Activated CD4-positive, alpha-beta memory T cell treated with anti-CD3 and anti-CD28 coated beads for 36 hours (primary cell): ENCODE measurements at regions not wholly inside any gene's neighbourhood (a gene's known extent, or its start where the extent isn't known, plus 50 kb on each side); places are given as distances from the start of the nearest gene placed in this dataset.

Experiments used
- CTCF ChIA-PET: fragments of 350-600 bp; sonication (Branson Sonifier 250); formaldehyde crosslinking; loops from one replicate; lab custom pipeline; 2021; ENCODE audit warnings: antibody characterized with exemption, inconsistent platforms; lab: Charles Lee
- POLR2A ChIA-PET: fragments of 350-600 bp; sonication (Branson Sonifier 250); formaldehyde crosslinking; loops from one replicate; lab custom pipeline; 2021; ENCODE audit warnings: antibody characterized with exemption; lab: Charles Lee
- DNase-seq: peaks from one replicate; pipeline ENCODE4 v3.0.0-alpha.2; 2020
- H3K27ac Mint-ChIP-seq: one replicate; pipeline ENCODE4 v1.8.0; 2021; ENCODE audit warnings: mixed read lengths
- H3K27me3 Mint-ChIP-seq: one replicate; pipeline ENCODE4 v1.8.0; 2021; ENCODE audit warnings: mixed read lengths
- H3K36me3 Mint-ChIP-seq: one replicate; pipeline ENCODE4 v1.8.0; 2021; ENCODE audit warnings: mixed read lengths
- H3K4me1 Mint-ChIP-seq: one replicate; pipeline ENCODE4 v1.8.0; 2021; ENCODE audit warnings: low read depth, mixed read lengths
- H3K4me3 Mint-ChIP-seq: one replicate; pipeline ENCODE4 v1.8.0; 2021; ENCODE audit warnings: mild to moderate bottlenecking, mixed read lengths
- H3K9me3 Mint-ChIP-seq: one replicate; pipeline ENCODE4 v1.8.0; 2021; ENCODE audit warnings: mixed read lengths
- intact Hi-C: fragments of 100-400 bp; cut with micrococcal nuclease; formaldehyde crosslinking; loops from one replicate; pipeline ENCODE4 v1.15.1; 2023

- DNase-seq: no peak
- H3K36me3 Mint-ChIP-seq: no peaks in the 10 kb centered on the region
- intact Hi-C loops: no loop called here
- H3K27me3 Mint-ChIP-seq: peaks cover 16% of the 10 kb centered on the region
- H3K4me3 Mint-ChIP-seq: no peak overlapping the region
- H3K9me3 Mint-ChIP-seq: no peaks in the 10 kb centered on the region
- ChIA-PET CTCF (interaction anchor here (1.5 to 10.6 kb wide), 2 partner anchors 10 to 250 kb away, joined by 5 to 138 read pairs; no protein-coding TSS in a partner anchor), POLR2A (no interaction called here)
- no peaks in the 10 kb centered on the region for H3K4me1 Mint-ChIP-seq
- no peak overlapping the region for H3K27ac Mint-ChIP-seq
Observed at GRCh38 chr12:29067430-29067829, 81.6 kb upstream of the FAR2 start.

- H3K36me3 Mint-ChIP-seq: no peaks in the 10 kb centered on the region
- ChIA-PET CTCF (interaction anchor here (10.6 kb wide), 1 partner anchor 247 kb away, joined by 138 read pairs; no protein-coding TSS in a partner anchor), POLR2A (no interaction called here)
- H3K4me1 Mint-ChIP-seq: no peaks in the 10 kb centered on the region
- H3K27me3 Mint-ChIP-seq: peaks cover 24% of the 10 kb centered on the region
- no peak for DNase-seq
- no peak overlapping the region for H3K4me3 Mint-ChIP-seq
- intact Hi-C loops: no loop called here
- no peaks in the 10 kb centered on the region for H3K9me3 Mint-ChIP-seq
- H3K27ac Mint-ChIP-seq: no peak overlapping the region
Observed at GRCh38 chr12:29070309-29070708, 78.8 kb upstream of the FAR2 start.

- Mint-ChIP-seq H3K4me1 (no peaks in the 10 kb centered on the region), H3K36me3 (no peaks in the 10 kb centered on the region), H3K27me3 (peaks cover 21% of the 10 kb centered on the region), H3K4me3 (no peak overlapping the region), H3K27ac (no peak overlapping the region), H3K9me3 (no peaks in the 10 kb centered on the region)
- intact Hi-C loops: no loop called here
- no peak for DNase-seq
- ChIA-PET POLR2A (no interaction called here), CTCF (interaction anchor here (10.6 kb wide), 1 partner anchor 247 kb away, joined by 138 read pairs; no protein-coding TSS in a partner anchor)
Observed at GRCh38 chr12:29071099-29071498, 78.0 kb upstream of the FAR2 start.

- Mint-ChIP-seq H3K4me1 (no peaks in the 10 kb centered on the region), H3K27ac (no peak overlapping the region), H3K9me3 (no peaks in the 10 kb centered on the region), H3K27me3 (peaks cover 25% of the 10 kb centered on the region), H3K36me3 (no peaks in the 10 kb centered on the region), H3K4me3 (no peak overlapping the region)
- ChIA-PET POLR2A (no interaction called here), CTCF (interaction anchor here (0.9 to 10.6 kb wide), 11 partner anchors 9 to 245 kb away, joined by 3 to 138 read pairs (median 5); no protein-coding TSS in a partner anchor)
- no peak for DNase-seq
- intact Hi-C loops: loop anchor here (1.0 kb wide), 2 partner anchors 10 to 246 kb away; no protein-coding TSS in a partner anchor
Observed at GRCh38 chr12:29072631-29073030, 76.4 kb upstream of the FAR2 start.

GRCh38 chr12:29073631-29074239, 75.3 kb upstream of the FAR2 start:
- POLR2A ChIA-PET: no interaction called here
- Mint-ChIP-seq H3K4me3 (no peak overlapping the region), H3K36me3 (no peaks in the 10 kb centered on the region), H3K9me3 (no peaks in the 10 kb centered on the region), H3K27ac (no peak overlapping the region), H3K27me3 (peaks cover 21% of the 10 kb centered on the region), H3K4me1 (no peaks in the 10 kb centered on the region)
- intact Hi-C loops: loop anchor here (1.0 kb wide), 2 partner anchors 9 to 245 kb away; no protein-coding TSS in a partner anchor
- CTCF ChIA-PET: interaction anchor here (0.6 to 10.6 kb wide), 11 partner anchors 9 to 244 kb away, joined by 3 to 138 read pairs (median 5); no protein-coding TSS in a partner anchor
- DNase-seq: no peak

- no peak for DNase-seq
- intact Hi-C loops: loop anchor here (5.0 to 10.0 kb wide), 2 partner anchors 434 to 1259 kb away; no protein-coding TSS in a partner anchor
- Mint-ChIP-seq H3K36me3 (no peaks in the 10 kb centered on the region), H3K4me3 (no peak overlapping the region), H3K9me3 (no peaks in the 10 kb centered on the region), H3K27me3 (peaks cover 23% of the 10 kb centered on the region), H3K4me1 (peaks cover 16% of the 10 kb centered on the region), H3K27ac (no peak overlapping the region)
- ChIA-PET CTCF (interaction anchor here (1.4 kb wide), 1 partner anchor 8 kb away, joined by 4 read pairs; no protein-coding TSS in a partner anchor), POLR2A (no interaction called here)
Observed at GRCh38 chr12:29081101-29081500, 68.0 kb upstream of the FAR2 start.

GRCh38 chr12:29082522-29082921, 66.6 kb upstream of the FAR2 start:
- Mint-ChIP-seq H3K36me3 (no peaks in the 10 kb centered on the region), H3K4me3 (no peak overlapping the region), H3K27ac (peak overlapping the region; percentile 40), H3K9me3 (no peaks in the 10 kb centered on the region), H3K27me3 (peaks cover 25% of the 10 kb centered on the region), H3K4me1 (peaks cover 16% of the 10 kb centered on the region)
- DNase-seq: no peak
- CTCF ChIA-PET: interaction anchor here (1.5 to 1.9 kb wide), 2 partner anchors 10 to 235 kb away, joined by 10 read pairs; no protein-coding TSS in a partner anchor
- POLR2A ChIA-PET: interaction anchor here (1.0 kb wide), 1 partner anchor 21 kb away, joined by 5 read pairs; no protein-coding TSS in a partner anchor
- intact Hi-C loops: loop anchor here (1.0 to 10.0 kb wide), 6 partner anchors 9 to 1260 kb away; no protein-coding TSS in a partner anchor

GRCh38 chr12:29086325-29087271, 62.5 kb upstream of the FAR2 start:
- Mint-ChIP-seq H3K27me3 (peaks cover 17% of the 10 kb centered on the region), H3K4me1 (peaks cover 15% of the 10 kb centered on the region), H3K4me3 (no peak overlapping the region), H3K36me3 (no peaks in the 10 kb centered on the region), H3K9me3 (no peaks in the 10 kb centered on the region), H3K27ac (no peak overlapping the region)
- no peak for DNase-seq
- CTCF ChIA-PET: interaction anchor here (0.6 to 7.2 kb wide), 7 partner anchors 10 to 1265 kb away, joined by 3 to 81 read pairs (median 3); no protein-coding TSS in a partner anchor
- POLR2A ChIA-PET: no interaction called here
- intact Hi-C loops: loop anchor here (10.0 kb wide), 1 partner anchor 428 kb away; no protein-coding TSS in a partner anchor

- Mint-ChIP-seq H3K27me3 (peaks cover 19% of the 10 kb centered on the region), H3K36me3 (peaks cover 1% of the 10 kb centered on the region), H3K4me3 (no peak overlapping the region), H3K9me3 (peaks cover 3% of the 10 kb centered on the region), H3K27ac (no peak overlapping the region), H3K4me1 (no peaks in the 10 kb centered on the region)
- ChIA-PET CTCF (interaction anchor here (0.6 to 7.2 kb wide), 11 partner anchors 8 to 240 kb away, joined by 3 to 81 read pairs (median 4); no protein-coding TSS in a partner anchor), POLR2A (no interaction called here)
- intact Hi-C loops: loop anchor here (1.0 to 10.0 kb wide), 2 partner anchors 229 to 426 kb away; no protein-coding TSS in a partner anchor
- no peak for DNase-seq
Observed at GRCh38 chr12:29088611-29089219, 60.4 kb upstream of the FAR2 start.
